Osteoblast (primary cell): ENCODE measurements at regions not wholly inside any gene's neighbourhood (a gene's known extent, or its start where the extent isn't known, plus 50 kb on each side); places are given as distances from the start of the nearest gene placed in this dataset.

Source experiments
- DNase-seq: peaks from one replicate; pipeline ENCODE4 v3.0.0; 2011; ENCODE audit warnings: low spot score, mixed read lengths; ENCODE audit not compliant: insufficient read length; ENCODE audit errors: missing footprints
- H2AFZ ChIP-seq: 2 replicates; pipeline ENCODE4 v1.6.0; 2011; ENCODE audit warnings: mild to moderate bottlenecking, low read length
- H3K27ac ChIP-seq: 2 replicates; pipeline ENCODE4 v1.5.1; 2011; ENCODE audit warnings: mild to moderate bottlenecking, low read depth, low read length, moderate library complexity
- H3K27me3 ChIP-seq: 2 replicates; pipeline ENCODE4 v1.6.0; 2012; ENCODE audit warnings: mild to moderate bottlenecking, control low read depth, inconsistent platforms, low read length, moderate library complexity; ENCODE audit not compliant: insufficient read depth
- H3K36me3 ChIP-seq: 2 replicates; pipeline ENCODE4 v1.5.1; 2011; ENCODE audit warnings: mild to moderate bottlenecking, low read length, control low read depth, moderate library complexity; ENCODE audit not compliant: insufficient read depth
- H3K4me1 ChIP-seq: 2 replicates; pipeline ENCODE4 v1.5.1; 2011; ENCODE audit warnings: mild to moderate bottlenecking, low read length, control low read depth, moderate library complexity; ENCODE audit not compliant: insufficient read depth
- H3K4me2 ChIP-seq: 2 replicates; pipeline ENCODE4 v1.6.0; 2011; ENCODE audit warnings: mild to moderate bottlenecking, low read length; ENCODE audit not compliant: insufficient read depth
- H3K4me3 ChIP-seq: fragments of 200-600 bp; sonication (generic); 3 replicates; pipeline ENCODE4 v1.5.1; 2012; ENCODE audit warnings: mild to moderate bottlenecking, low read length, inconsistent platforms; ENCODE audit not compliant: insufficient read depth
- H3K79me2 ChIP-seq: 2 replicates; pipeline ENCODE4 v1.6.0; 2012; ENCODE audit warnings: mild to moderate bottlenecking, low read length, control low read depth, inconsistent platforms; ENCODE audit not compliant: insufficient read depth
- H3K9me3 ChIP-seq: 2 replicates; pipeline ENCODE4 v1.5.1; 2011; ENCODE audit warnings: low read depth, low read length, control low read depth
- H4K20me1 ChIP-seq: 2 replicates; pipeline ENCODE4 v1.6.0; 2012; ENCODE audit warnings: mild to moderate bottlenecking, low read length, control low read depth; ENCODE audit not compliant: insufficient read depth
- TF ChIP-seq, protein P1 (sequence below): IDR thresholded peaks from 2 replicates; pipeline ENCODE4 v1.5.1; 2011; ENCODE audit warnings: mild to moderate bottlenecking, low read depth, low read length, moderate library complexity; ENCODE audit errors: extremely low read depth

GRCh38 chr15:36406911-36407310 is 172.5 kb upstream of the CDIN1 start:
- Histone ChIP-seq H2AFZ (no peak overlapping the region), H3K27ac (no peak overlapping the region), H3K9me3 (no peaks in the 10 kb centered on the region), H3K4me1 (peaks cover 19% of the 10 kb centered on the region), H4K20me1 (no peaks in the 10 kb centered on the region), H3K36me3 (no peaks in the 10 kb centered on the region), H3K4me2 (no peak overlapping the region), H3K79me2 (no peaks in the 10 kb centered on the region), H3K4me3 (no peak overlapping the region), H3K27me3 (no peaks in the 10 kb centered on the region)
- DNase-seq, result no peak
- TF ChIP-seq, protein P1, sequence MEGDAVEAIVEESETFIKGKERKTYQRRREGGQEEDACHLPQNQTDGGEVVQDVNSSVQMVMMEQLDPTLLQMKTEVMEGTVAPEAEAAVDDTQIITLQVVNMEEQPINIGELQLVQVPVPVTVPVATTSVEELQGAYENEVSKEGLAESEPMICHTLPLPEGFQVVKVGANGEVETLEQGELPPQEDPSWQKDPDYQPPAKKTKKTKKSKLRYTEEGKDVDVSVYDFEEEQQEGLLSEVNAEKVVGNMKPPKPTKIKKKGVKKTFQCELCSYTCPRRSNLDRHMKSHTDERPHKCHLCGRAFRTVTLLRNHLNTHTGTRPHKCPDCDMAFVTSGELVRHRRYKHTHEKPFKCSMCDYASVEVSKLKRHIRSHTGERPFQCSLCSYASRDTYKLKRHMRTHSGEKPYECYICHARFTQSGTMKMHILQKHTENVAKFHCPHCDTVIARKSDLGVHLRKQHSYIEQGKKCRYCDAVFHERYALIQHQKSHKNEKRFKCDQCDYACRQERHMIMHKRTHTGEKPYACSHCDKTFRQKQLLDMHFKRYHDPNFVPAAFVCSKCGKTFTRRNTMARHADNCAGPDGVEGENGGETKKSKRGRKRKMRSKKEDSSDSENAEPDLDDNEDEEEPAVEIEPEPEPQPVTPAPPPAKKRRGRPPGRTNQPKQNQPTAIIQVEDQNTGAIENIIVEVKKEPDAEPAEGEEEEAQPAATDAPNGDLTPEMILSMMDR, result no peak

DNA sequence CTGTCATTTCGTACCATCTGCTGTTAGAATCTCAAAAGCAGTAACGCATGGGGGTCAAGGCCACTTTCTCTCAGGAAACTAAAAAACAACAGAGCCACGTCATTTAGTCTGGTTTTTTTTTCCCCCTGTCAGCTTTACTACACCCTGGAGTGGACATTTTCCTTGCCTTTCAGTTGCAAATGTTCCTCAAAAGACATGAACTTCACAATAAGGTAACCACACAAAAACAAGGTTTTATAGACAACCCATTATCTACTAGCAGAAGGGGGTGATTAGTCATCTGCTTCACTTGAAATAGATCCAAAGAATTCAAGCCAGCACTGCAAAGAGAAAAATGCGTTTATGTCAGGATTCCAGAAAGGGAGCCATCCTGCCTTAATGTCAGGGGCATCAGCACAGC is 171.8 kb upstream of the CDIN1 start:
- peak overlapping the region; percentile 58 for H3K4me2 ChIP-seq
- peak overlapping the region; percentile 12 for H3K27ac ChIP-seq

DNA sequence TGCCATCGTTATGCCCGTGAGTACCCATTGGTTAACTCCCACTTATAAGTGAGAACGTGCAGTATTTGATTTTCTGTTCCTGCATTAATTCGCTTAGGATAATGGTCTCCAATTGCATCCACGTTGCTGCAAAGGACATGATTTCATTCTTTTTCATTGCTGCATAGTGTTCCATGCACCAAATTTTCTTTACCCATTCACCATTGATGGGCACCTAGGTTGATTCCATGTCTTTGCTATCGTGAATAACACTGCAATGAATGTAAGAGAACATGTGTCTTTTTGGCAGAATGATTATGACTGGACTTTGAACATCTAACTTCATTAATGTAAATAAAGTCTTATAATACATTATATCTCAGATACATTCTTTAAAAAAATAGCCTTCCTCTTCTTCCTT is 169.6 kb upstream of the CDIN1 start:
- Histone ChIP-seq H3K36me3 (no peaks in the 10 kb centered on the region), H3K4me3 (no peak overlapping the region), H3K4me1 (peaks cover 22% of the 10 kb centered on the region), H3K9me3 (no peaks in the 10 kb centered on the region), H3K4me2 (no peak overlapping the region), H2AFZ (no peak overlapping the region), H3K27me3 (no peaks in the 10 kb centered on the region), H3K79me2 (no peaks in the 10 kb centered on the region), H3K27ac (no peak overlapping the region), H4K20me1 (no peaks in the 10 kb centered on the region)
- TF ChIP-seq, protein P1, result no peak
- DNase-seq, result no peak

More for the DNA sequence above, 171.8 kb upstream of the CDIN1 start:
- TF ChIP-seq, protein P1, result no peak
- no peaks in the 10 kb centered on the region for H3K36me3 ChIP-seq
- DNase-seq, result peak; percentile 75
- H4K20me1 ChIP-seq, result no peaks in the 10 kb centered on the region
- H3K4me3 ChIP-seq, result no peak overlapping the region
- no peaks in the 10 kb centered on the region for H3K27me3 ChIP-seq
- H3K4me1 ChIP-seq, result peaks cover 19% of the 10 kb centered on the region
- H3K9me3 ChIP-seq, result no peaks in the 10 kb centered on the region
- H2AFZ ChIP-seq, result peak overlapping the region; percentile 26
- no peaks in the 10 kb centered on the region for H3K79me2 ChIP-seq

GRCh38 chr15:36414670-36415069 is 164.8 kb upstream of the CDIN1 start:
- Histone ChIP-seq H3K4me1 (peaks cover 10% of the 10 kb centered on the region), H2AFZ (no peak overlapping the region), H4K20me1 (no peaks in the 10 kb centered on the region), H3K79me2 (no peaks in the 10 kb centered on the region), H3K27me3 (no peaks in the 10 kb centered on the region), H3K36me3 (no peaks in the 10 kb centered on the region), H3K9me3 (no peaks in the 10 kb centered on the region), H3K27ac (peak overlapping the region; percentile 58), H3K4me2 (peak overlapping the region; percentile 23), H3K4me3 (no peak overlapping the region)
- TF ChIP-seq, protein P1, result no peak
- DNase-seq, result peak; percentile 77
